Epithelial cell of esophagus (primary cell): ENCODE measurements at regions not wholly inside any gene's neighbourhood (a gene's known extent, or its start where the extent isn't known, plus 50 kb on each side); places are given as distances from the start of the nearest gene placed in this dataset.

ENCODE experiments used
- DNase-seq: peaks from one replicate; pipeline ENCODE4 v3.0.0; 2010; ENCODE audit warnings: low read depth
- H3K4me3 ChIP-seq: 2 replicates; pipeline ENCODE4 v1.5.1; 2011; ENCODE audit warnings: mild to moderate bottlenecking, low read length, control low read depth
- CTCF ChIP-seq: IDR thresholded peaks from 2 replicates; pipeline ENCODE4 v1.5.1; 2011; ENCODE audit warnings: low read depth, mild to moderate bottlenecking, low read length, control low read depth, inconsistent platforms; ENCODE audit not compliant: insufficient read depth; ENCODE audit errors: missing control alignments

- no peak for DNase-seq
- no peak for TF ChIP-seq CTCF
- H3K4me3 ChIP-seq = no peak overlapping the region
These were observed 139.8 kb upstream of the SLC30A5 start for GRCh38 chr5:68953875-68954617.

GRCh38 chr5:68954618-68954910, 139.2 kb upstream of the SLC30A5 start:
- peak; percentile 16 for DNase-seq
- H3K4me3 ChIP-seq = no peak overlapping the region
- TF ChIP-seq CTCF = no peak

- no peak overlapping the region for H3K4me3 ChIP-seq
- DNase-seq = no peak
- no peak for TF ChIP-seq CTCF
These were observed 136.2 kb upstream of the SLC30A5 start for GRCh38 chr5:68957591-68957990.

GRCh38 chr5:68958428-68958827, 135.4 kb upstream of the SLC30A5 start:
- no peak for DNase-seq
- no peak for TF ChIP-seq CTCF
- no peak overlapping the region for H3K4me3 ChIP-seq

- TF ChIP-seq CTCF = no peak
- H3K4me3 ChIP-seq = no peak overlapping the region
- DNase-seq = no peak
These were observed 133.4 kb upstream of the SLC30A5 start for GRCh38 chr5:68960456-68960855.

- no peak for TF ChIP-seq CTCF
- no peak for DNase-seq
- no peak overlapping the region for H3K4me3 ChIP-seq
These were observed 132.9 kb upstream of the SLC30A5 start for GRCh38 chr5:68960961-68961360.

- no peak for DNase-seq
- no peak for TF ChIP-seq CTCF
- no peak overlapping the region for H3K4me3 ChIP-seq
These were observed 132.1 kb upstream of the SLC30A5 start for GRCh38 chr5:68961762-68962161.
